Epithelial cell of prostate (primary cell): ENCODE measurements at regions not wholly inside any gene's neighbourhood (a gene's known extent, or its start where the extent isn't known, plus 50 kb on each side); places are given as distances from the start of the nearest gene placed in this dataset.
A peak's percentile ranks its signal among the peaks of the same experiment; 100 is the strongest.

Experiments
- DNase-seq: peaks from one replicate; pipeline ENCODE4 v3.0.0-alpha.2; 2011; ENCODE audit warnings: low read depth, low spot score
- H3K27ac ChIP-seq: fragments of 450-650 bp; 2 replicates; pipeline ENCODE4 v1.5.1; 2017; ENCODE audit warnings: mild to moderate bottlenecking

GRCh38 chr9:80831751-80832150 is 857.6 kb downstream of the TLE1 start:
- DNase-seq: no peak

DNA sequence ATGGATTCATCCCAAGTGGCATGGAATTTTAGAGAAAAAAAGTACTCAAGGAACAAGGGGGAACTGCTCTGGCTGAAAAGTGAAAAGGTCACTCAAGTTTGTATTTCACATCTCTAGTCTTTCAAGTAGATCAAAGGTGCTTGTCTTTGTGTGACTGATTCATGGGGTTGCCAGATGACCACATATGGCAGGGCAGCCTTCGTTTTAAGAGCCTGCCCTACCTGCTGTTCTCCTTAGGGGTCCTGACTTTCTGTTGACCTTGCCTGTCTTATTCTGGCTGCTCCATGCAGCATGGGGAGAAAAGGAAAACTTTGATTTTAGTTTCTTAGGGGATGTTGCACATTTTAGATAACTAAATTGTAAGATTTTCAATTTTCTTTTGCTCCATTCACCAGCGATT is 877.7 kb downstream of the TLE1 start:
- H3K27ac ChIP-seq: no peak overlapping the region
- no peak for DNase-seq

More at GRCh38 chr9:80831751-80832150, 857.6 kb downstream of the TLE1 start:
- no peak overlapping the region for H3K27ac ChIP-seq

- no peak overlapping the region for H3K27ac ChIP-seq
- no peak for DNase-seq
Observed at GRCh38 chr9:80811003-80811402, 878.3 kb downstream of the TLE1 start.

- no peak overlapping the region for H3K27ac ChIP-seq
- no peak for DNase-seq
Observed at GRCh38 chr9:80806671-80807070, 882.7 kb downstream of the TLE1 start.

GRCh38 chr9:80804873-80805272 is 884.5 kb downstream of the TLE1 start:
- DNase-seq: no peak
- H3K27ac ChIP-seq: no peak overlapping the region

DNA sequence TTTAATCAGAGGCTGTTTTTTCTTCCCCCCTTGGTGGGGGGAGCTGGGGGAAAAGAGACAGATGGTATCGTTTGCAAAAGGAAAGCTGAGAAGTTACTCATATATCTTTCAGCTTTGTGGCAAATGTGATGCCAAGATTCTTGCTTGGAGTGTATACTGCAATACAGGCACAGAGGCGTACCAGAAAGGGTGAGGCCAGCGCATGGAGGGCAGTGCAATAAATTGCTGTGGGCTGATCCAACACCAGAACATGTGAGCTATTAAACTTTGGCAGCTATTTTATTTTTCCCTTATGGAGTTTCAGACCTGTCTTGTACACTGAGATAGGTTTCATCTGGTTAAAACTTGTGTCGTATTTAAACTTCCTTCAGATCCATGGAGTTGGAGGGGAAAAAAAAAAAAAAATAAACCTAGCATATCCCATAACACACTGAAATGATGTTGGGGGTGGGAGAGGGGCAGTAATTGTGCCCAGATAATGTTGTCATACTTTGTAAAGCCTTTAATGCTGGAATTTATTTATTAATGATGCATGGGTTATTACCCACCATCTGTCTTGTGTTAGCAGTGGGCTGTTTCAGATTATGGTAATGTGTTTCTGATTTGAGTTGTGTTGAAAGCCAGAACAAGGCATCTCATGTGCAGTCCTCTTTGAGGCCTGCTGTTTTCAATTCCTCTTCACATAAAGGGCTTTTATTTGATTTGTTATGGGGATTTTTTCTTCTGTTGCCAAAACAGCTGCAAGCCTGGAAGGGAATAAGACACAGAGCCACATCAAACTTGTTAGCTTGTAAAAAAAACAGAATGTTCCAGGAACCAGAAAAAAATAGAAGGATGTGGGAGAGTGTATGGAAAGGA is 891.3 kb downstream of the TLE1 start:
- H3K27ac ChIP-seq: no peak overlapping the region
- no peak for DNase-seq

DNA sequence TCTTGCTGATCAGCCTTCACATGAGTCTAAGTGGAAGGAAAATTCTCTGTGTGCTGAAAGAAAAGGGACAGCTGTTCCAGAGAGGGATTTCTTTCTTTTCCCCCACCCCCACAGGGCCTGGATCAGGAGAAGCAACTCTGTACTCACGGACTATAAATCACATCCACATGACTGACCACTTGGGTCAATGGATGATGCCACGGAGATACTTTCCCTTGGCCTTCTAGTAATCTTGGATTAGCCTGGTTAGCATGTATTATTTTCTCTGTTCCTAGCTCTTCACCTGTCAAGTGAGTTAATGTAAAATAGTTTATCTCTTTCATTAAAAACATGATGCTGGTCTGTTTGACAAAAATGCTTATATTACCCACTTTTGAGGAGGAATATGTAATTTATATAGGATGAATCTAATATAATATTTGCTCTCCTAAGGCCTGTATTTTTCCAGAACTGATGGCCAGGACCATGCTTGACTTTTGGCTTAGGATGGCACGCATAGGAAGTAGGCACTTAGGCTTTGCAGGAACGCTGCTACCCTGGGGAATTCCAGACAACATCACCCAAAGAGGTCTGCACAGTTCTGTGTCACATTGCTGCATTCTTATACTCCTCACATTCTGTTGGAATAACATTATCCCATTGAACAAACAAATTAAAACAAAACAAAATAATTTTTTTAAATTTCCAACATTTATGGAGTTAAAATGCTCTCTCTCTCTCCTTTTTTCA is 892.1 kb downstream of the TLE1 start:
- no peak for DNase-seq
- no peak overlapping the region for H3K27ac ChIP-seq

DNA sequence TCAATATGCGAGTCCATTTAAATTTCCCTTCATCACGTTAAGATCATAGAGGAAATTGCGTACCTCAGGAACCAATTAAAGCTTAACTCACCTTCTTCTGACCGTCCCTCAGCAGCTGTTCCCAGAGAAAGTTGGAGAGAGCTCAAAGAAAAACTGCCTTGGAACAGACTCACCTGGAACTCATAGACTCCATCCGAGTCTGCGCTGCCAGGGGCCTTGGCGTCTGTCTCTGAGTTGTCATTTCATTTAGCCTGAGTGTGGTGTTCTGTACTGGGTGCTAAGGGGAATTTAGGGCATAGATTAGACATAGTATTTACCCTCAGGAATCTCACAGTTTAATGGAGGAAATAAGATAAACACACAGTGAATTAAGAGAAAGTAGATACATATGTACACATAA is 892.7 kb downstream of the TLE1 start:
- DNase-seq: no peak
- no peak overlapping the region for H3K27ac ChIP-seq

DNA sequence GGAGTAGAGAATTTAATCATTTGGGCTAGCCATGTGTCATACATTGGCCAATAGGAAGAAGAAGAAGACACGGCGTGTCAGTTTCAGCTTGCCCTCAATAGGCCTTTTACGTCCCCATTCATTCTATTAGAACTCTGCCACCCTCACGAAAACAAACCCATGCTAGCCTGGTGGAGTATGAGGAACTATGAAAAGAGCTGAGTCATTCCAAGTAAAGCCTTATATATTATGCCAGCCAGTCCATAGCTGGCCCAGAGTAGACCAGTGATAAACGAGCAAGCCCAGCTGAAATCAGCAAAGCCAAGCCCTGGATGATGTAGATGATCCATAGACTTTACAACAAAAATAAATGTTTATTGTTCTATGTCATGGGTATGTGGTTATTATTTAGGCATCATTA is 895.1 kb downstream of the TLE1 start:
- no peak overlapping the region for H3K27ac ChIP-seq
- no peak for DNase-seq

- no peak for DNase-seq
- no peak overlapping the region for H3K27ac ChIP-seq
Observed at GRCh38 chr9:80793706-80794105, 895.6 kb downstream of the TLE1 start.

- H3K27ac ChIP-seq: no peak overlapping the region
- DNase-seq: no peak
Observed at GRCh38 chr9:80792726-80793125, 896.6 kb downstream of the TLE1 start.

GRCh38 chr9:80791836-80792235 is 897.5 kb downstream of the TLE1 start:
- no peak for DNase-seq
- H3K27ac ChIP-seq: no peak overlapping the region

- H3K27ac ChIP-seq: no peak overlapping the region
Observed at GRCh38 chr9:80790764-80791163, 898.6 kb downstream of the TLE1 start.

DNA sequence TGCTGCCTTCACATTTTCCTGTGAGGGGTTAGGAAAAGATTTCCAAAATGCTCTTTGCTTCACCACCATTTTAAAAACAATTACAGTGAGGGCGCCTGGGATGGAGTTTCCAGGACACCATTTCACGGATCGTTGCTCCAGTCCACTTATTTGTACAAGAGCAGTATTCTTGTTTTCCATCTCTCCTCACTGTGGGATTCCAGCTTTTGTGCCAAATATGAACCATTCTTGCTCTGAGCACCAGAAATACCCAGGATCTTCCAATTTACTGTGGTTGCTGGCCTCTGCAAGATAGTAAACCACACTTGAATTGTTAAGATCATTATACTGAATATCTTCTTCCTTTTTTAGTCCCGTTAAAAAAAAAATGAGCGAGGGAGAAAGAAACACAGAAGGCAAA is 899.5 kb downstream of the TLE1 start:
- no peak for DNase-seq
- no peak overlapping the region for H3K27ac ChIP-seq

More at GRCh38 chr9:80790764-80791163, 898.6 kb downstream of the TLE1 start:
- DNase-seq: no peak

DNA sequence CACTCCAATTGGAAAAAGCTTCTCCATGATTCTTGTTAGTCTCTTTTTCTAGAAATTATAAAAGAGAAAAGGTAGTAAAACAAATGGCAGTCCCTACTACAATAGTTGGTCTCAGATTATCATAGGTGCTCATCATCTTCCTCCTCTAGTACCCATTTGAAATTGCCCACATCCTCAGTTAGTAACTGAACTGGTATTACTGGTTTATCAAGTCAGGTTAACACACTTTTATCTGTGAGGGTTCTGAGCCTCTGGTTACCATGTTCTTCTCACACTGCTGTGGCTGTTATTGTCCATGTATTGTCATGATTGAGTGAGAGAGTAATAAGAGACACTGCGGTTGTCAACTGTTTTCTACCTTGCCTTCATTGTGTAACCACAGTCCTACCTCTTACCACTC is 901.7 kb downstream of the TLE1 start:
- no peak overlapping the region for H3K27ac ChIP-seq
- peak; percentile 16 for DNase-seq

DNA sequence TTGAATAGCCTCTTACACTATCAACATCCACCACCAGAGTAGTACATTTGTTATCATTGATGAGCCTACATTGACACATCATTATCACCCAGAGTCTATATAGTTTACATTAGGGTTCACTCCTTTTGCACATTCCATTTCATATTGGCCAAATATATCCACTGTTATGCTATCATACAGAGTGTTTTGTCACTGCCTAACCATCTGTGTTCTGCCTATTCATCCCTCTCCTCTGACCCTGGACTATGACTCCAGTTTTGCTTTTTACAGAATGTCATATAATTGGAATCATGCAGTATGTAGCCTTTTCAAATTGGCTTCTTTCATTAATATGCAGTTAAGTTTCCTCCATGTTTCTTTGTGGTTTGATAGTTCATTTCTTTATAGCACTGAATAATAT is 904.7 kb downstream of the TLE1 start:
- no peak for DNase-seq
- H3K27ac ChIP-seq: no peak overlapping the region

DNA sequence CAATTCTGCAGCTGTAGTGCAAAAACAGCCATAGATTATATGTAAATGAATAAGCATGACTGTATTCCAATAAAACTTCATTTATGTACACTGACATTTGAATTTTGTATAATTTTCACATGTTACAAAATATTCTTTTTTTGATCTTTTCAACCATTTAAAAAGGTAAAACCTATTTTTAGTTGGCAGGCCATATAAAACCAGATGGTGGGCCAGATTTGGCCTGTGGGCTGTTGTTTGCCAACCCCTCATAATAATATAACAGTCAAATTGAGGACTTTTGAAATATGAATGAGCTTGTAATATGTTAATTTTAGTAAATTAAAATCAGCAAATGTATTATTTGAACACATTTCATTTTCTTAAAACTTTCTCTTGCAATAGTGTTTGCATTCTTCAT is 913.4 kb downstream of the TLE1 start:
- no peak for DNase-seq

DNA sequence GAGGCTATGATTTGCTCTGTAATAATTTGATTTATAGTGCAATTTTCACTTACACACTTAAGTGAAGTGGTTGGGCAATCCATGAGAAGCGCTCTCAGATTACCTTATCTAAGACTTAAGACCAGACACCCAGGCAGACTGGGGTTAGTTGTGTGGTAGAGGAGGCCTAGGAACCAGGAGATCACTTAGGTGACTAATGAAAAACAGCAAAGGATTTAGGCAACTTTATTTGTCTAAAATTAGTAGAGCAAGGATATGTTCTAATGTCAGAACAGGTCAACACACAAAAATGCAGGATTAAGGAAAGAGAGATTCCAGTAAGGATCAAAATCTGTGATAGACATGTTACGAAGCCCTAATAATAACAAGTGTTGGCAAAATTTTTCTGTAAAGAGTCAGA is 913.8 kb downstream of the TLE1 start:
- no peak for DNase-seq
- H3K27ac ChIP-seq: no peak overlapping the region

More for the DNA sequence above, 913.4 kb downstream of the TLE1 start:
- no peak overlapping the region for H3K27ac ChIP-seq

DNA sequence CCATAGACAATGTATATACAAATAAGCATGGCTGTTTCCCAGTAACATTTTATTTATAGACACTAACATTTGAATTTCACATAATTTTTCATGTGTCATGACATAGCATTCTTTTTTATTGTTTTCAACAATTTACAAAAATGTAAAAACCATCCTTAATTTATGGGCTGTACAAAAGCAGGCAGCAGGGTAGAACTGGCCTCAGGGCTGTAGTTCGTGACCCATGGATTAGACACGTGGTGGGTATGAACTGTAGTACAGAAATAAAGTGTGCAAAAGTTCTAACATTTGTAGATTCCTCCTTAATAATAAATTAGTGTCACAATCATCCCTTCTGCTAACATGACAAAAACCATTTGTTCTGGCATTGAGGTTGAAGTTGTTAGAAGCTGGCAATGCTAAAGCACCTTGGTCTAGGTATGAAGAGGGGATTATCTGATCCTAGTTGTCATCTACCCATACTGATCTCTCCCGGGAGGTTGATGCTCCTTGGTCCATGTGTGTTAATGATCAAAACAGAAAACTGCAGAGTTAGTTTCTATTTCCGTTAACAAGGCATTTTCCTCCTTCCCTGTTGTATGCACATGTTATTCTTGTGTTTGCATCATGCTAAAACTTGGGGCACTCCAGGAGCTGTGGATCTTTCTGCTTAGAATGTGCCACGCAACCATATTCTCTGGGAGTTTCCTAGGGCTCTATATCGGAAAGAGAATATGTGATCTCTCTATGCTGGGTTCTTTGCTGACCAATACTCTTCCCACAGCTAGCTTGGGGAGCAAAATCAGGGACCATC is 917.6 kb downstream of the TLE1 start:
- no peak for DNase-seq
- H3K27ac ChIP-seq: no peak overlapping the region

DNA sequence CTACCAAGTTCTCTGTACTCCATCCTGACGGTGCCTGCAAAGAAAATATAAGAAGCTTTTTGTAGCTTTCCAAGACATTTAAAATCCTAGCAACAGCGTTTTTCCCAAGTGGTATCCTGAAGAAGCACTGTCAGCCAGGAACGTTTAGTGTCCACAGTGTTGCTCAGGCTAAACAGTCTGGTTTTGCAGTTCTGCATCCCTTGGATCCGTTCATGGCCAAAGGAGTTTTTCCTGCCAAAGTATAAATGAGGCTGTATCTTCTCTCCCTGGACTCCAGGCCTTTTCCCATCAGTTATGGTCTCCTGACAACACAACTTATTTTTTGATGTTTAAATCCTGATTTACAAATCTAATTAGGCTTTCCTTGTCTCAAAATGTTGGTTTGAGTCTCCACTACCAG is 925.8 kb downstream of the TLE1 start:
- DNase-seq: no peak

DNA sequence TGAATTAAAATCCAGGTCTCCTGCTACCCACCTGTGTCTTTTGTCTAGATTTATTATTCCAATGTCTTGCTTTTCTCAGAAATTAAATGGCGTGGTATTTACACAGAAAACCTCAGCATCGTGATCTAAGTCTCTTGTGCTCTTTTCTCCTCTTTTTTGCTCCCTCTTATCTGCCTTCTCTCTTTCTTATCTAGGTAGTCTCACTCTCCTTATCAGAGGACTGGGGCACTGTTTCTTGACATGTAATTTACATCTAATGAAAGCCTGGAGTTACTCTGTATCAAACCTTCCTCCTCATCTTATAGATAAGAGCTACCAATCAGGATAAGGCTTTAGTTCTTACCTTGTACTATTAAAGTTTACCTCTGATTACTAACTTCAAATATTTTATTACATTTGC is 933.8 kb downstream of the TLE1 start:
- H3K27ac ChIP-seq: no peak overlapping the region
- DNase-seq: no peak

More for the DNA sequence above, 925.8 kb downstream of the TLE1 start:
- no peak overlapping the region for H3K27ac ChIP-seq
